K562 (cell line): ENCODE measurements at regions not wholly inside any gene's neighbourhood (a gene's known extent, or its start where the extent isn't known, plus 50 kb on each side); places are given as distances from the start of the nearest gene placed in this dataset.

ENCODE experiments used
- CEBPB ChIP-seq: fragments of 450-650 bp; IDR thresholded peaks from 2 replicates; pipeline ENCODE4 v1.6.1; 2016; ENCODE audit warnings: missing genetic modification characterization, missing compliant biosample characterization
- CHD7 ChIP-seq: fragments of 200-600 bp; sonication (generic); IDR thresholded peaks from one replicate; pipeline ENCODE4 v1.6.1; 2012; ENCODE audit warnings: mild to moderate bottlenecking, low read depth, low read length, inconsistent platforms
- PHF20 ChIP-seq: fragments of 450-650 bp; IDR thresholded peaks from 2 replicates; pipeline ENCODE4 v1.6.1; 2018; ENCODE audit not compliant: partially characterized antibody
- TCF3 ChIP-seq: sonication (generic); formaldehyde crosslinking; IDR thresholded peaks from 2 replicates; pipeline ENCODE4 v1.4.0; 2020; ENCODE audit warnings: mild to moderate bottlenecking, missing genetic modification reagents

- TF ChIP-seq CHD7 (no peak), TCF3 (CRISPR knock-in tag) (no peak), PHF20 (no peak), CEBPB (tag) (no peak)
These were observed 150.7 kb upstream of the CPM start for GRCh38 chr12:69083689-69084088.
